ENCODE measurements at regions not wholly inside any gene's neighbourhood (a gene's known extent, or its start where the extent isn't known, plus 50 kb on each side); places are given as distances from the start of the nearest gene placed in this dataset.
"Not testable (repeated sequence)": the region's sequence is repeated elsewhere in the genome, so short reads cannot be mapped to it uniquely, and the experiment has no call there.

GRCh38 chr16:59339871-59340270 is 605.8 kb upstream of the GOT2 start:
- no peak for DNase-seq (ENCODE audit: low spot score)

GRCh38 chr16:59336136-59336695 is 602.1 kb upstream of the GOT2 start:
- DNase-seq (ENCODE audit: low spot score): no peak

- DNase-seq (ENCODE audit: low spot score): not testable (repeated sequence)
Observed at GRCh38 chr16:59331708-59332107, 597.6 kb upstream of the GOT2 start.

- no peak for DNase-seq (ENCODE audit: low spot score)
Observed at GRCh38 chr16:59330019-59330670, 596.0 kb upstream of the GOT2 start.

- DNase-seq (ENCODE audit: low spot score): no peak
Observed at GRCh38 chr16:59328961-59329360, 594.8 kb upstream of the GOT2 start.

GRCh38 chr16:59327894-59328293 is 593.8 kb upstream of the GOT2 start:
- DNase-seq (ENCODE audit: low spot score): no peak

- no peak for DNase-seq (ENCODE audit: low spot score)
Observed at GRCh38 chr16:59326955-59327354, 592.8 kb upstream of the GOT2 start.

- no peak for DNase-seq (ENCODE audit: low spot score)
Observed at GRCh38 chr16:59324462-59324861, 590.3 kb upstream of the GOT2 start.

GRCh38 chr16:59320657-59321056 is 586.5 kb upstream of the GOT2 start:
- no peak for DNase-seq (ENCODE audit: low spot score)

- no peak for DNase-seq (ENCODE audit: low spot score)
Observed at GRCh38 chr16:59319871-59320270, 585.8 kb upstream of the GOT2 start.

GRCh38 chr16:59305850-59306249 is 571.7 kb upstream of the GOT2 start:
- no peak for DNase-seq (ENCODE audit: low spot score)

- DNase-seq (ENCODE audit: low spot score): no peak
Observed at GRCh38 chr16:59296888-59297287, 562.8 kb upstream of the GOT2 start.

GRCh38 chr16:59295993-59296736 is 562.0 kb upstream of the GOT2 start:
- no peak for DNase-seq (ENCODE audit: low spot score)

GRCh38 chr16:59295474-59295873 is 561.4 kb upstream of the GOT2 start:
- DNase-seq (ENCODE audit: low spot score): no peak

- no peak for DNase-seq (ENCODE audit: low spot score)
Observed at GRCh38 chr16:59290718-59291117, 556.6 kb upstream of the GOT2 start.

GRCh38 chr16:59289151-59289550 is 555.0 kb upstream of the GOT2 start:
- no peak for DNase-seq (ENCODE audit: low spot score)

GRCh38 chr16:59274141-59274540 is 540.0 kb upstream of the GOT2 start:
- no peak for DNase-seq (ENCODE audit: low spot score)

GRCh38 chr16:59263955-59264354 is 529.8 kb upstream of the GOT2 start:
- DNase-seq (ENCODE audit: low spot score): no peak

- DNase-seq (ENCODE audit: low spot score): no peak
Observed at GRCh38 chr16:59260892-59261291, 526.8 kb upstream of the GOT2 start.

- no peak for DNase-seq (ENCODE audit: low spot score)
Observed at GRCh38 chr16:59259950-59260319, 525.8 kb upstream of the GOT2 start.

- no peak for DNase-seq (ENCODE audit: low spot score)
Observed at GRCh38 chr16:59259074-59259949, 525.2 kb upstream of the GOT2 start.

GRCh38 chr16:59252317-59252716 is 518.2 kb upstream of the GOT2 start:
- no peak for DNase-seq (ENCODE audit: low spot score)
